ENCODE measurements at regions not wholly inside any gene's neighbourhood (a gene's known extent, or its start where the extent isn't known, plus 50 kb on each side); places are given as distances from the start of the nearest gene placed in this dataset.

- H2BK5ac ChIP-seq (ENCODE audit: low read depth, low read length), result no peak overlapping the region
- no peak overlapping the region for H2BK20ac ChIP-seq (ENCODE audit: low read length)
- POLR2A ChIA-PET (ENCODE audit: partially characterized antibody), result interaction anchor here (1.0 kb wide), 1 partner anchor 32 kb away, joined by 3 read pairs; no protein-coding TSS in a partner anchor
- TF ChIP-seq JUND (IDR thresholded peaks at IDR 0.05; ENCODE audit: low read length) (no peak), HDAC2 (IDR thresholded peaks at IDR 0.05; ENCODE audit: borderline replicate concordance in 1 of 2, low read depth in 2 of 2, low read length in 2 of 2) (no peak), MAX (IDR thresholded peaks at IDR 0.05) (no peak), KDM4A (IDR thresholded peaks at IDR 0.05; ENCODE audit: low read depth, low read length, severe bottlenecking) (no peak), POU5F1 (IDR thresholded peaks at IDR 0.05; ENCODE audit: low read depth, low read length) (no peak), ZNF274 (IDR thresholded peaks at IDR 0.05; ENCODE audit: borderline replicate concordance, extremely low read depth, low read length) (no peak), SIX5 (IDR thresholded peaks at IDR 0.05; ENCODE audit: low read depth, low read length) (no peak)
- H3K4ac ChIP-seq (replicated peaks; ENCODE audit: insufficient read length, low read depth, low read length), result no peak overlapping the region
- FAIRE-seq, result no peak
- H2BK120ac ChIP-seq (replicated peaks; ENCODE audit: low read depth, low read length), result no peak overlapping the region
- H3K79me2 ChIP-seq (ENCODE audit: control insufficient read depth in 1 of 2, insufficient read depth in 2 of 2, low read length in 2 of 2), result no peaks in the 10 kb centered on the region
- H3K4me3 ChIP-seq (ENCODE audit: extremely low read depth in 1 of 4, insufficient read depth in 2 of 4, low read depth in 3 of 4, low read length in 4 of 4), result no peak overlapping the region
- H4K20me1 ChIP-seq (replicated peaks in 1 of 2; ENCODE audit: control insufficient read depth in 1 of 2, insufficient read depth in 2 of 2, low read length in 2 of 2), result no peaks in the 10 kb centered on the region
- no peak overlapping the region for H4K8ac ChIP-seq (ENCODE audit: extremely low read depth, insufficient read depth, low read length)
- no peaks in the 10 kb centered on the region for H3K27me3 ChIP-seq (replicated peaks in 1 of 4; ENCODE audit: control insufficient read depth in 3 of 4, extremely low read depth in 1 of 4, insufficient read depth in 3 of 4, low read length in 3 of 4)
- no peak overlapping the region for H3K18ac ChIP-seq (ENCODE audit: extremely low read depth, low read length)
- H3K9ac ChIP-seq (replicated peaks in 1 of 4; ENCODE audit: extremely low read depth in 1 of 4, low read depth in 3 of 4, low read length in 3 of 4), result no peak overlapping the region
- no peak overlapping the region for H3K23ac ChIP-seq (ENCODE audit: insufficient read length)
- 94% methylated on average over 4 of the region's 4 CpGs; no CpG with 5 or more reads in 1 of the 2 experiments for WGBS, 2 experiments (ENCODE audit: extremely low coverage in 1 of 2, insufficient coverage in 1 of 2, insufficient read length in 1 of 2, insufficient replicate concordance in 2 of 2, low coverage in 1 of 2, low lambda C conversion rate in 2 of 2, missing lambda C conversion rate in 1 of 2)
- H3K9me3 ChIP-seq (ENCODE audit: insufficient read depth in 2 of 2, low read depth in 1 of 2, low read length in 1 of 2), result no peaks in the 10 kb centered on the region
- H3K56ac ChIP-seq (replicated peaks; ENCODE audit: insufficient read length, low read depth, low read length), result no peak overlapping the region
- DNase-seq (ENCODE audit: low read depth in 1 of 2, low spot score in 2 of 2), result no peak
- no peak overlapping the region for H2BK15ac ChIP-seq (ENCODE audit: low read length)
- no peak overlapping the region for H2AK5ac ChIP-seq (ENCODE audit: low read depth, low read length)
- H3K23me2 ChIP-seq (ENCODE audit: low read depth, low read length), result no peaks in the 10 kb centered on the region
- H2BK12ac ChIP-seq (ENCODE audit: low read depth, low read length), result no peak overlapping the region
- CTCF ChIA-PET (ENCODE audit: partially characterized antibody), result interaction anchor here (0.7 kb wide), 1 partner anchor 9 kb away, joined by 3 read pairs; no protein-coding TSS in a partner anchor
- H4K91ac ChIP-seq (replicated peaks; ENCODE audit: insufficient read length, low read length), result no peak overlapping the region
- H3K27ac ChIP-seq (ENCODE audit: low read depth, low read length), result no peak overlapping the region
- H2AFZ ChIP-seq (ENCODE audit: low read length), result no peak overlapping the region
- no peak overlapping the region for H3K4me2 ChIP-seq (ENCODE audit: insufficient read depth in 1 of 2, low read depth in 2 of 2, low read length in 2 of 2)
- no peaks in the 10 kb centered on the region for H3K36me3 ChIP-seq (ENCODE audit: control insufficient read depth in 2 of 4, insufficient read depth in 4 of 4, low read length in 3 of 4)
- H3K79me1 ChIP-seq (ENCODE audit: low read depth, low read length), result no peaks in the 10 kb centered on the region
- no peak overlapping the region for H4K5ac ChIP-seq (ENCODE audit: insufficient read length, low read depth, low read length)
- H3K14ac ChIP-seq (ENCODE audit: insufficient read length), result no peak overlapping the region
- H3K4me1 ChIP-seq (replicated peaks in 1 of 4; ENCODE audit: control insufficient read depth in 3 of 4, insufficient read depth in 4 of 4, low read length in 3 of 4), result peaks cover 0 to 3% (median under 1%) of the 10 kb centered on the region in 4 experiments; a peak in 2 of 7 replicates
Observed at GRCh38 chr20:60845146-60845545, 406.9 kb upstream of the CDH4 start.

Measured in H1 (cell line).